HG02943 (cell line): ENCODE measurements at regions not wholly inside any gene's neighbourhood (a gene's known extent, or its start where the extent isn't known, plus 50 kb on each side); places are given as distances from the start of the nearest gene placed in this dataset.
"Not testable (repeated sequence)": the region's sequence is repeated elsewhere in the genome, so short reads cannot be mapped to it uniquely, and the experiment has no call there.

Experiments used
- ATAC-seq: cut with Tn5 transposase; IDR thresholded peaks from one replicate; pipeline ENCODE4 v1.9.1; 2021; ENCODE audit warnings: mild to moderate bottlenecking, low read depth, moderate library complexity; ENCODE audit not compliant: unreplicated experiment

DNA sequence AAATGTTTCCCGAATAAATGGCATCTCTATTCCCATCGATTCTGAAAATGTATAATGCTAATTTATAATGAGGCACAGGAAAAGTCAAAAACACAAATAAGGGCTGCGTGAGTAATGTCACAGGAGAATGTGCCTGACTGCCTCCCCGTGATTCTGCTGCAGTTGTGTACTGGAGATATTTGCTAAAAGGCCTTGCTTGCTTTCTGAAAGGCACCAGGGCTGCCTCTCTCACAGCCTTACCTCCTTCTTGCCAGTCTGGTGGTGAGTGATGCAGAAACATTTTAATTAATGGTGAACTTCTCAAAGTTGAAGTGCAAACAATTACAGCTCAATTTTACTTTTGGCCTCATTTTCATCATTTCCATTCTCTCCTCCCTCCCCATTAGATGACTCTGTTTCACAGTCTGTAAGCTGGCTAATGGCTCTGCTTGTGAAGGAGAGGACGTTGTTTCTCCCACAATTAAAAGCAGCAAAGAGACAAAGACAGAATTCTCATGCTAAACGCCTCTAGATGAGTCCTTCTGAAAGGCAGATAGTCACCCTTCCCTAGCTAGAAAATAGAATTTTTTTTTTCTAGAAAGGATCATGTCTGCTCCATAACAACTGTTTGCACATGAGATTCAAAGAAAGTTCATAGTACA is 377.6 kb downstream of the MDFIC start:
- ATAC-seq, result no peak

DNA sequence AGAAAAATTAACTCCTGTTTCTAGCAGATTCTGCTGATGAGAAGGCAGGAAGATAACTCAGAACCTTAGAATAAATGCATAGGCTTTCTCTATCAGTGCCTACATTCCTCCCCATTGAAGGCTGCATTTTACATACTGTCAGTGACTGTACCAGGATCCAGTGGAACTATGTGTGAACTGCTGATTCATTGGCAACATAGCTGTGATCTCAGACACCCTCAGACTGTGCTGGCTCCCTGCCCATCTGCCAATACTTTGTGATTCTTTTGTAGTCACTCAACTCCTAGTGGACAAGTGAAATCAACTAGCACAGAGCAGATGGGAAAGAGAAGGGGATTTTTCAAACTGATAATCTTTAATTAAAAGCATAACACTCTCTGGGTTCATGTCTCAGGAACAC is 375.8 kb downstream of the MDFIC start:
- no peak for ATAC-seq

DNA sequence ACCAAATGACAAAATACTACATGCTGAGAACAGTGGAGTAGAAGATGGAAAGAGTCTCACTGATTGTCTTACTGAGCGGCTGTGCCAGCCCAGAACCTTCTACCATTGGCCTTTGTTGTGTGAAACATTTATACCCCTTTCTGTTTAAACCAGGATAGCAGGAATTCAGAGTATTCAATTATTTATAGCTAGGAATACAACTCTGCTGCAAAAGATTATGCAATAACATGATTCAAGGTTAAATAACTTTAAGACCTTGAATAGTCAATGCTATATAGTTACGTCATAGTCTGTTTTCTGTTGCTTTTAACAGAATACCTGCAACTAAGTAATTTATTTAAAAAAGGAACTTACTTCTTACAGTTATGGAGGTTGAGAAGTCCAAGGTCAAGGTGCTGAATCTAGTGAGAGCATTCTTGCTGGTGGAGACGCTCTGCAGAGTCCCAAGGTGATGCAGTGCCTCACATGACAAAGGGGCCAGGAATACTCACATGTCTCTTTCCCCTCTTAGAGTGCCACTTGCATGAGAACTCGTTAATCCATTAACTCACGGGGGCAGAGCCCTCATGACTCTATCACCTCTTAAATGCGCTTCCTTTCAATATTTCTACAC is 371.8 kb downstream of the MDFIC start:
- ATAC-seq, result no peak

DNA sequence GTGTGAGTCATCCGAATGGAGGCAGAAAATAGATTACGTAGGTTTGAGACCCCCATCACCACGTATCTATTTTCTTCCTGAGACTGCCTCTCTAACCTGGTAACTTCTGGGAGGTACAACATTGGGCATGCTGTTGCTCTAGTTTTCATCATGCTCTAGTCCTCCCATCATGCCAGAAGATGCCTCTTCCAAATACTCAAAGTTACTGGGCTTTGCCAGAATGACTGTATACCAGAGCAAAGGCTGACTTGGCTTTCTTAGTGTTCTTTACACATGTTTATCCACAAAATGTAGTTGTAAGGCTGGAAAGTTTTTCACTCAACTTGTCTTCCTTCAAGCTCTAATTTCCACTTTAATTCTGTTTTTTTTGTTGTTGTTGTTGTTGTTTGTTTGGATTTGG is 370.5 kb downstream of the MDFIC start:
- ATAC-seq, result no peak

DNA sequence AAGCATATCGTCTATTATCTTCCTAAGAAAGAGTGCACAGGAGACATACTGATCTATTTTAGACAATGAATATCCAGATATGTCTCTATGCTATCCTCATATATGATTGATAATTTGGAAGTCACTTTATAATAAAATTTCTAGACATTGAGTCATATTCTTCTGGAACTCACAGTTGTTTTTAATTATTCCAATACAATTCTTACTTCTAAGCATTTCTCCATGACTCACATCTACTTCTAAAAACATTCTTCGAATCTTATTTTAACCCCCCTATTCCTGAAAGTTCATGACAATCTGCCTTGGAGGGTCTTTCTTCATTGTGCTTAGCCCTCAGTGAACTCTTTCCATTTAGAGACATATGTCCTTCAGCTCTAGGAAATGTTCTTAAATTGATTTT is 368.1 kb downstream of the MDFIC start:
- no peak for ATAC-seq

DNA sequence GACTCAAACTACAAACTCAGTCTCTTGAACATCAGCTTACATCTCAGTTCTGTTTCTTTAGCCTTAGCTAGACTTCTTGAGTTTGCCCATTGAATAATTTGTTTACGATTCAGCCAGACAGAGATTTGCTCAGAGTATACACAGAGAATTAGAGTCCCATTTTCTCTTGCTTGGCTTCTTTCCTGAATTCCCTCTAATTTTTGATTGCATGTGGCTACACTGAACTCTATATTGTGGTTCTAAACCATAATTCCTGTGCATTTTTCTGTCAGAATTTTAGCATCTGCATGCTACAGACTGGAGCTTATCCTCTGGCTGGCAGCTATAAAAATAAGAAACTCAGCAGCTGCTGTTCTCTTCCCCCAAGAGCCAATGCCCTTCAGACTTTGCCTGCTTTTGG is 354.9 kb downstream of the MDFIC start:
- no peak for ATAC-seq

DNA sequence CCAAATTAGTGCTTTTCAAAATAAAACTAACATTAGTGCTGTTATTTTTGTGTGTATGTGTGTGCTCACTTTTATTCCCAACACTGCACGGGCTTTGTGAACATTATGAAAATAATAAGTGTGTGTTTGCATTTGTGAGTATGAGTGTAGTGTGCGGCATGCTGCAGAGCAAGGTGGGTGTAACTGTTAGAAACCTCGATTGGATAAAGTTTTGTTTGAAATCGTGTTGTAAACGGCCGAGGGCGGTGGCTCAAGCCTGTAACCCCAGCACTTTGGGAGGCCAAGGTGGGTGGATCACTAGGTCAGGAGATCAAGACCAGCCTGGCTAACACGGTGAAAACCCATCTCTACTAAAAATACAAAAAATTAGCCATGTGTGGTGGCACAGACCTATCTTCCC is 352.0 kb downstream of the MDFIC start:
- not testable (repeated sequence) for ATAC-seq

DNA sequence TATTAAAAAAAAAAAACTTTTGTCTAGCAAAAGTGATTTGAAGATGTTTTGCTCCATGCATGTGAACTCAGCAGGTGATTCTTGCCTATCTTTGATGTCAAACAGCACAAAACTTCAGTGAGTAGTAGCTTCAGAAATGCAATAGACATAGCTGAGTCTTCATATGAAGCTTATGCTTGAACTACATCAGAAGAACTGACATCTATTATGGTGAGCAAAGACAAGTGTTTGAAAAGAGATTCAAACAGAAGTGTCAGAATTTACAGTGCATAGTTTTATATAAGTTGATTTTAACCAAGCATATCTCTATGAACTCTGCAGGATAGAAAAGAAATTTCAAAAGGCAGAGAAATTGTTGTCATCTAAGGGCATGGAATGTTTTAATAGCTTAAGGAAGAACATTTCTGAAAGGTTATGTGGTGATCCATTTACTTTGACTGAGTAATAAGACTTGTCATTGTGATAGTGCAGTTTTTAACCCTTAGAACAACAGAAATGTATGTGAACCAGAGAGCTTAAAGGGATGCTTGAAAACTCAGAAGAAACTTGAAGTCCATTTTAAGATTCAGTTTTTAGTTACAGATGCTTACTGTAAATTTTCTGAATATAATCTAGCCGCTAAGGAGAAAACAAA is 351.4 kb downstream of the MDFIC start:
- ATAC-seq, result no peak

DNA sequence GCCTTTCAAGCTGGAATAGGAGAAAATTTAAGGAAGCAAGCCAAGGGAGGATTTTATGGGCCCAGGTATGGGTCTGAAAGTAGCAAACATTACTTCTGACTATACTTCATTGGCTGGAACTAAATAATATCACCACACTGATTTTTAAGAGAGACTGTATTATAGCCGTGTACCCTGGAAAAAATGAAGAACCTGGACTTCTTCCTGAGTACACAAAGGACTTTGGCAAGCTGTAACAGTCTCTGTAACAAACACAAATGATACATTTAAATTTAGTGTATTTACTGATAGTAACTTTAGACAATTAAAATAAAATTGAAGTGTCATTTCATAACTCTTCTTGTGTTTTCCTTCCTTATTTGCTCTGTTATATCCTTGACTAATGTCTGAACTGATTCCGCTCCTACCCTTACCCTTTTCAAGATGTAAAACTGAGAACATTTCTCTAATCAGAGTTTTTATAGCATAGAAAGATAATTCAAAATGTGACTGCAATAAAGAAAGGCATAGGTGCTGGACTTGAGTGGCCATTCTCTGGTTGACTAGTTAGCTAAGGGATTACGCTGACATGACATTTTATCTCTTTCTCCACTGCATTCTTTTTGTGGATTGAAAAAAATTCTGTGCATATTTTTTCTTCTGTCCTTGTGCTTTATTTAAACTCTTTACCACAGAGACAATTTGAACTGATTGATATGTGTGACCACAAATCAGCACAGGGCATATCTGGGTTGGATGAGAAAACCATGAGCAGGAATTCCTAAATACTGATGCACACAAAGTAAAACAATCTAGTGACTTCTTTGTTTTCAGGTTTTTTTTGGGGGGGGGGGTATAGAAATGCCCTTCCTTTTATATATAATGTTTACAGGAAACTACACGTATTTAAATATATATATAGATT is 349.7 kb downstream of the MDFIC start:
- ATAC-seq, result no peak

DNA sequence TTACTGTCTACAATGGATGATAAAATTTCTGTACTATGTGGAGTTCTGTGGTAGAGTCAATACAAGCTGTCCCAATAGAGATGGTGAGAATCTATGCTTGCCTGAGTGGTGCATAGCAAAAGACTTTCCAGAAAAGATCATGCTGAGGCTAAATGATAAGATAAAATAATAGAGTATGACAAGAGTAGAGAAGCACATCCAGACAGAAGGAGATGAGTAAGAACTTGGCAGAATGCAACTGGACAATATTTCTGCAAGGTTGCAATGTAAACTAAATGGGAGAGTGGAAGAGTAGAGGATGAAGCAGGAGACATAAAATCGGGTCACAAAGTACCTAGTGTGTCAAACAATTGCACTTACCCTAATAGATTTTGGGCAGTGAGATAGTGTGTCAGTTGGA is 347.6 kb downstream of the MDFIC start:
- ATAC-seq, result no peak

DNA sequence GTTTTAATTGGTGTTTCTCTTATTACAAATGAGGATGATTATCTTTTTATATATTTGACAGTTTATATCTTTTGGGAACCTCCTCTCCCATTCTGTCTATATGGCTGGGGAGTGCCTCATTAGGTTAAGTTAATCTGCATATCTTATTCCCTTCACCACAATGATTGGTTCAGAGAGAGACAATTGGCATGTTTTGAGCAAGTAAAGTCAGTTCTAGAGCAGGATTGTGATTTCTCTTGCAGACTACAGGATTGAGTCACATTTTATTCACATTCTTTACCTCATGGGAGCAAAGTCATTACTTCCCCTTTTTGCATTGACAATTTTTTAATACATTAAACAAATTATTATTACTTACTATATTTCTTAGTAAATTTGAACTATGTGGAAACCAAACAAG is 345.6 kb downstream of the MDFIC start:
- no peak for ATAC-seq

DNA sequence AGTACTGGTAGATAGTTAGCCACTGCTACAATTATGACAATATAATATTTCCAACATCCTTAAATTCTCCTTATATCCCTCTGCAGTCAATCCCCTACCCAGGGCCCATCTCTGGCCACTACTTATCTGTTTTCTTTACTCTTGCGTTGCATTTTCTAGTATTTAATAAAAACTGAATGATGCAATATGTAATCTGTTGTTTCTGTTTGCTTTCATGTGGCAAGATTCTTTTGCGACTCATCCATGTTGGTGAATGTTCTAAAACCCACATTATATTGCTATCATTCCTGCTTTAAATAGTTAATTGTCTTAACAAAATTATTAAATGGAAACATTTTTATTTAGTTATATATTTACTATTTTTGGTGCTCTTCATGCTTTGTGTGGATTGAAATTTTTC is 338.5 kb downstream of the MDFIC start:
- no peak for ATAC-seq

DNA sequence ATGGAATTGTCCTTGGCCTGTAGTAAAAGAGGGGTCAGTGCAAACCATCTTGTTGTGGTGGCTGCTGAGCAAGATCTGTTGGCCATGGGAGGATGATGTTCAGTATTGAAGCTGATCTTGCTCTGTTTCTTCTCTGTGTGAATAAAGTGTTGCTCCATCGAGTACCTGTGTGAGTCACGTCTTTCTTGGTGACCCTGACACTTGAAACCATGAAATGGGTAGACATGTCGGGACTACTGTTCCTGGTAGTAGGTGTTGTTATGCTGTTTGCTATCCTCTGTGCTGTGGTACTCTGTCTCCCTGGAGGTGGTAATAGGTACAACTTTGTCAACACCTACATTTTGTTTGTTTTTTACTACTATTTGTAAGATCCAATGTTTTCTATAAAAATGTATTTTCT is 330.6 kb downstream of the MDFIC start:
- ATAC-seq, result no peak

DNA sequence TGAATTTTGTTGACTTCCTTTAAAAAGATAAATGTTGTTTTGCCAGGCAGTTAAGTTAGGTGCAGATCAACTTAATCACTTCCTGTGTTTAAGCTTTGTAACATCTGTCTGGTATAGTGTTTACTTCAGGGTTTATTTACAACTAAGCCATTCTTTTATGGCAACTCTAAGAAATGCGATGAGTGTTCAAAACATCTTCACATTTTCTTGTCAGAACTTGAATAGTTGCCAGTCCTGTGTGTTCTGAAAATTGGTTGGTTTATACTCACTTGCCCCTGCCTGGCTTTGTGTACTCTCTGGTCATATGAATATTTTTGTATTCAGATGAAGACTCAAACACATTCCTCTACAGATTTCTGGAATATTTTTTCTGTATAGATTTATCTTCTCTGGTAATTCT is 327.2 kb downstream of the MDFIC start:
- ATAC-seq, result no peak

DNA sequence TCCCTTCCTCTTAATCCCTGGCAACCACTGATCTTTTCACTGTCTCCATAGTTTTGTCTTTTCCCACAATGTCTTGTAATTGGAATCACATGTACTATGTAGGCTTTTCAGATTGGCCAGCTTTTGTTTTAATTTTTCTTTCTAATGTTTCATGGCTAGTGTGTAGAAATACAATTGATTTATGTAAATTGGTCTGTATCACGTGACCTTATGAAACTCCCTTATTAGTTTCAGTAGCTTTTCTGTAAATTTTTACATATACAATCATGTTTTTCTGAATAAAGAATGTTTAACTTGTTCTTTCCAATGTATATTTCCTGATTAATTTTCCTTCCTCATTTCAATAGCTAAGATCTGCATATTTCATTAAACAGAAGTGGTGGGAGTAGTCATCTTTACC is 319.3 kb downstream of the MDFIC start:
- no peak for ATAC-seq

DNA sequence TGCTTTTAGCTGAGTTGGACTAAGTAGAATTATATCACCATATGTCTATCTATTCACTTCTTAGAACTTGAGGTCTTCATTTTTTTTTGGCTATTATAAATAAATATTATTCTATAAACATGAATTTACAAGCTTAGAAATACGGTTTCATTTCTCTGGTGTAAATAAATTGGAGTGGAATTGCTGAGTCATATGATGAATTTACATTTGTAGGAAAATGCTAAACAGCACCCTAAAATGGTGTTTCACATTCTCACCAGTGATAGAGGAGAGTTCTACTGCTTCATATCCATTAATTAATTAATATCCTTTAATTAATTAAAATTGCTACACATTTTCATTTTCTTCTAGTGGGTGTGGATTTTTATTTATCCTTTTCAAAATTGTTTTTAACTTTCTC is 318.3 kb downstream of the MDFIC start:
- no peak for ATAC-seq

DNA sequence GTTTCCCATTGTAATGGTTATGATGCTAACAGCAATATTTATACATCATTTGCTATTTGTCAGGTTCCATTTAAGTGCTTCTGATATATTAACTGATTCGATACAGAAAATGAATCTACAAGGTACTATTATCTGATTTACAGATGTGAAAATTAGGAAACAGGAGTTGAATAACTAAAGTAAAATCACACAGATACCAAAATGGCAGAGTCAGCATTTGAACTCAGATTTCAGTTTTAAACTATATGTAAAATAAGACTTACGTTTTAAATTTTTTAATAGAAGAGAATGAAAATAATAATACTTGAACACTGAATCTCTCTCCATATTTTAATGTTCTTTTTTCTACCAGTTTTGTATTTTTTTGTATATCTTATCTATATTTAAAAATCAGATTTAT is 313.2 kb downstream of the MDFIC start:
- no peak for ATAC-seq

DNA sequence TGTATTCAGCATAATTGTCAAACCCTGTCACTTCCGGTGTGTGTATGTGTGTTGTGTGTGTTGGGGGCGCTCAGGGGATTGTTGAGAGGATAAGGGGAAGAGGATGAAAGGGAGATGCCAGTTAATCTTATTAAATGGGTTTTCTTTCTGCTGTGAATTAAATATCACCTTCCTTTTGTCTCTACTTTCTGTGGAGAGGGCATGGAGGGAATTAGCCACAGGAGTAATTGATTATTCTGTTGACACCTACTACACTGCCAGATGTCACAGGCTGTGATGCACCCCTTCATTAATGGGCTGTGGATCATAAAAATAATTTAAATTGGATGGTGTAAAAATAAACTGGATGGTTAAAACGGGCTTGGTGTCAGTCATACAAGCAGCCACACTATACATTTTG is 311.9 kb downstream of the MDFIC start:
- ATAC-seq, result no peak

DNA sequence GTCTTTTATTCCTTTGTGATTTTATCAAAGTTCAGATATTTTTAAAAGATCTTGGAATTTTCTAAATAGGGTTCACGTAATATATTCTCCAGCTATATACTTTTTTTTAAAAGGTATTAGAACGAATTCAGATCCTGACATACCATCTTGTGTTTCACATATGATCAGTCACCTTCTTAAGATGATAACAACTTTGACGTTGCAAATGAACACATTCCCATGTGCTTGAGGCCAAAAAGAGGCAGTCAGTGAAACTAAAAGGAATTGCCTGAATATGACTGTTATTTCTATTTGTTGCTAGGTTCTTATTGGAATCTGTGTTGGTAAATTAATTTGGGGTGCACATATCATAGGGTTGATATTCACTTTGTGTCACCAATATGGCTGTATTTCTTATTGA is 310.1 kb downstream of the MDFIC start:
- no peak for ATAC-seq

DNA sequence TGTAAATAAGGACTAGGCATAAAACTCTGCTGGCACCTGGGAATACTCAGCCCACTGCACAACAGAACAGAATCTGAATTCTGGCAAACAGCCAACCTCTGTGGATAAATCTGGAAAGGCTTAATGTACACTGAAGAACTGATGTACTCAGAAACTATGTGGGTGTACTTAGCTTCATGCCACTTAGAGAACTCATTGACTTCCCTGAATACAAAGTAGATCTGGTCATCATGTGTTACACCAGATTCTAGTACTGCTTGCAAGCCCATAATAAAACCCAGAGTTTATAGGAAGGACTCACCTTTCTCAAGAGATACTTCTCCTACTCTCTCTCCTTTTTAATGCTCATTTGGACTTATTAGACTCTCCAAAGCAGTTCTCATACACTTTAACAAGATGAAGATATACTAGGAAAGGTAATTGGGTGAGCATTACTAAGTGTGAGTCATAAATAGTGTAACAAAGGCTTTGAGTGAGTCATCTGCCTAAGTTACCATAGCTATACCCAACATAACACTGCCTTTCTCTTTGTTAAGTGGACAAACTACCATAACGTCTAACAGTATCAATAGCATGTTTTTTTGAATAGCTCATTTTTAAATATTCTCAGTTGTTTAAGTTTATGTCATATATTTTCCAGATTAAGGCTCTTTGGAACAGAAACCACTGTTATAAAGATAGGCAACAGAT is 309.1 kb downstream of the MDFIC start:
- ATAC-seq, result no peak
